ENCODE measurements at regions not wholly inside any gene's neighbourhood (a gene's known extent, or its start where the extent isn't known, plus 50 kb on each side); places are given as distances from the start of the nearest gene placed in this dataset.

- no peak for DNase-seq (ENCODE audit: low read depth in 2 of 2)
These were observed 1489.5 kb downstream of the BRD1 start for GRCh38 chr22:48337957-48338792.

- no peak for DNase-seq (ENCODE audit: low read depth in 2 of 2)
These were observed 1491.2 kb downstream of the BRD1 start for GRCh38 chr22:48336339-48337060.

GRCh38 chr22:48335442-48336139, 1492.1 kb downstream of the BRD1 start:
- no peak for DNase-seq (ENCODE audit: low read depth in 2 of 2)

GRCh38 chr22:48334971-48335370, 1492.7 kb downstream of the BRD1 start:
- DNase-seq (ENCODE audit: low read depth in 2 of 2) = no peak

GRCh38 chr22:48333816-48334735, 1493.6 kb downstream of the BRD1 start:
- no peak for DNase-seq (ENCODE audit: low read depth in 2 of 2)

GRCh38 chr22:48333323-48333763, 1494.3 kb downstream of the BRD1 start:
- DNase-seq (ENCODE audit: low read depth in 2 of 2) = no peak

- DNase-seq (ENCODE audit: low read depth in 2 of 2) = no peak
These were observed 1495.0 kb downstream of the BRD1 start for GRCh38 chr22:48332438-48333322.

GRCh38 chr22:48331691-48332220, 1495.9 kb downstream of the BRD1 start:
- no peak for DNase-seq (ENCODE audit: low read depth in 2 of 2)

GRCh38 chr22:48331266-48331665, 1496.4 kb downstream of the BRD1 start:
- DNase-seq (ENCODE audit: low read depth in 2 of 2) = no peak

- DNase-seq (ENCODE audit: low read depth in 2 of 2) = no peak
These were observed 1500.0 kb downstream of the BRD1 start for GRCh38 chr22:48327721-48328120.

GRCh38 chr22:48323746-48324145, 1503.9 kb downstream of the BRD1 start:
- DNase-seq (ENCODE audit: low read depth in 2 of 2) = no peak

GRCh38 chr22:48322907-48323306, 1504.8 kb downstream of the BRD1 start:
- no peak for DNase-seq (ENCODE audit: low read depth in 2 of 2)

- DNase-seq (ENCODE audit: low read depth in 2 of 2) = no peak
These were observed 1505.6 kb downstream of the BRD1 start for GRCh38 chr22:48321986-48322545.

GRCh38 chr22:48320683-48321451, 1506.8 kb downstream of the BRD1 start:
- DNase-seq (ENCODE audit: low read depth in 2 of 2) = no peak

- DNase-seq (ENCODE audit: low read depth in 2 of 2) = no peak
These were observed 1507.5 kb downstream of the BRD1 start for GRCh38 chr22:48320048-48320682.

GRCh38 chr22:48319321-48320047, 1508.2 kb downstream of the BRD1 start:
- no peak for DNase-seq (ENCODE audit: low read depth in 2 of 2)

- DNase-seq (ENCODE audit: low read depth in 2 of 2) = no peak
These were observed 1508.9 kb downstream of the BRD1 start for GRCh38 chr22:48318575-48319320.

All from dermis microvascular lymphatic vessel endothelial cell (primary cell).